ENCODE measurements at regions not wholly inside any gene's neighbourhood (a gene's known extent, or its start where the extent isn't known, plus 50 kb on each side); places are given as distances from the start of the nearest gene placed in this dataset.
"Not testable (repeated sequence)": the region's sequence is repeated elsewhere in the genome, so short reads cannot be mapped to it uniquely, and the experiment has no call there.

GRCh38 chr10:100612601-100613595 lies 77.2 kb downstream of the HIF1AN start:
- no peak for DNase-seq

- DNase-seq: no peak
Measured at GRCh38 chr10:100613846-100614245, 78.1 kb downstream of the HIF1AN start.

GRCh38 chr10:100614429-100615095 lies 78.8 kb downstream of the HIF1AN start:
- no peak for DNase-seq

GRCh38 chr10:100615241-100615640 lies 79.5 kb downstream of the HIF1AN start:
- DNase-seq: no peak

GRCh38 chr10:100615908-100616307 lies 80.2 kb downstream of the HIF1AN start:
- DNase-seq: no peak

- no peak for DNase-seq
Measured at GRCh38 chr10:100618091-100618615, 82.4 kb downstream of the HIF1AN start.

GRCh38 chr10:100618632-100619255 lies 83.0 kb downstream of the HIF1AN start:
- no peak for DNase-seq

- no peak for DNase-seq
Measured at GRCh38 chr10:100620087-100620835, 84.5 kb downstream of the HIF1AN start.

- DNase-seq: peak; percentile 12
Measured at GRCh38 chr10:100621360-100622205, 85.8 kb downstream of the HIF1AN start.

GRCh38 chr10:100622946-100623345 lies 87.2 kb downstream of the HIF1AN start:
- no peak for DNase-seq

GRCh38 chr10:100623521-100624230 lies 87.9 kb downstream of the HIF1AN start:
- DNase-seq: no peak

- DNase-seq: no peak
Measured at GRCh38 chr10:100624298-100624697, 88.6 kb downstream of the HIF1AN start.

GRCh38 chr10:100625816-100626215 lies 90.1 kb downstream of the HIF1AN start:
- DNase-seq: no peak

GRCh38 chr10:100628061-100628460 lies 92.3 kb downstream of the HIF1AN start:
- DNase-seq: no peak

GRCh38 chr10:100631192-100631591 lies 95.4 kb downstream of the HIF1AN start:
- DNase-seq: no peak

GRCh38 chr10:100632027-100632426 lies 96.3 kb downstream of the HIF1AN start:
- no peak for DNase-seq

GRCh38 chr10:100634034-100634433 lies 98.3 kb downstream of the HIF1AN start:
- DNase-seq: no peak

GRCh38 chr10:100636848-100637553 lies 101.3 kb downstream of the HIF1AN start:
- no peak for DNase-seq

GRCh38 chr10:100637785-100638184 lies 102.0 kb downstream of the HIF1AN start:
- peak; percentile 40 for DNase-seq

GRCh38 chr10:100638969-100639368 lies 103.2 kb downstream of the HIF1AN start:
- DNase-seq: not testable (repeated sequence)

All from RPMI8226 (cell line).